NCI-H2107 (cell line): ENCODE measurements at regions not wholly inside any gene's neighbourhood (a gene's known extent, or its start where the extent isn't known, plus 50 kb on each side); places are given as distances from the start of the nearest gene placed in this dataset.
"Not testable (repeated sequence)": the region's sequence is repeated elsewhere in the genome, so short reads cannot be mapped to it uniquely, and the experiment has no call there.

Experiments used
- DNase-seq: peaks from one replicate; lab custom pipeline; 2025; lab: John Stamatoyannopoulos, UW

GRCh38 chr5:13227513-13227912, 717.0 kb downstream of the DNAH5 start:
- DNase-seq: no peak

- DNase-seq: no peak
Observed at GRCh38 chr5:13218518-13218917, 726.0 kb downstream of the DNAH5 start.

- DNase-seq: no peak
Observed at GRCh38 chr5:13217636-13218035, 726.9 kb downstream of the DNAH5 start.

- DNase-seq: no peak
Observed at GRCh38 chr5:13215806-13216205, 728.7 kb downstream of the DNAH5 start.

GRCh38 chr5:13215370-13215769, 729.1 kb downstream of the DNAH5 start:
- no peak for DNase-seq

GRCh38 chr5:13214182-13214581, 730.3 kb downstream of the DNAH5 start:
- no peak for DNase-seq

- DNase-seq: no peak
Observed at GRCh38 chr5:13212886-13213285, 731.6 kb downstream of the DNAH5 start.

- no peak for DNase-seq
Observed at GRCh38 chr5:13211064-13211463, 733.4 kb downstream of the DNAH5 start.

- no peak for DNase-seq
Observed at GRCh38 chr5:13207112-13207511, 737.4 kb downstream of the DNAH5 start.

- DNase-seq: no peak
Observed at GRCh38 chr5:13201022-13201421, 743.5 kb downstream of the DNAH5 start.

GRCh38 chr5:13198226-13198625, 746.3 kb downstream of the DNAH5 start:
- DNase-seq: not testable (repeated sequence)

GRCh38 chr5:13189532-13189931, 755.0 kb downstream of the DNAH5 start:
- no peak for DNase-seq

GRCh38 chr5:13188371-13188770, 756.1 kb downstream of the DNAH5 start:
- DNase-seq: no peak

GRCh38 chr5:13187186-13187585, 757.3 kb downstream of the DNAH5 start:
- DNase-seq: no peak

- DNase-seq: no peak
Observed at GRCh38 chr5:13186177-13186576, 758.3 kb downstream of the DNAH5 start.

GRCh38 chr5:13179407-13180087, 764.9 kb downstream of the DNAH5 start:
- no peak for DNase-seq

- no peak for DNase-seq
Observed at GRCh38 chr5:13143630-13144029, 800.9 kb downstream of the DNAH5 start.

- DNase-seq: no peak
Observed at GRCh38 chr5:13143214-13143613, 801.3 kb downstream of the DNAH5 start.

- DNase-seq: no peak
Observed at GRCh38 chr5:13133951-13134350, 810.5 kb downstream of the DNAH5 start.

- DNase-seq: no peak
Observed at GRCh38 chr5:13115476-13115875, 829.0 kb downstream of the DNAH5 start.

GRCh38 chr5:13108265-13108664, 836.2 kb downstream of the DNAH5 start:
- no peak for DNase-seq

GRCh38 chr5:13107537-13107936, 837.0 kb downstream of the DNAH5 start:
- no peak for DNase-seq

- DNase-seq: no peak
Observed at GRCh38 chr5:13081116-13081515, 863.4 kb downstream of the DNAH5 start.

- not testable (repeated sequence) for DNase-seq
Observed at GRCh38 chr5:13072936-13073335, 871.6 kb downstream of the DNAH5 start.
